ENCODE measurements at regions not wholly inside any gene's neighbourhood (a gene's known extent, or its start where the extent isn't known, plus 50 kb on each side); places are given as distances from the start of the nearest gene placed in this dataset.

DNA sequence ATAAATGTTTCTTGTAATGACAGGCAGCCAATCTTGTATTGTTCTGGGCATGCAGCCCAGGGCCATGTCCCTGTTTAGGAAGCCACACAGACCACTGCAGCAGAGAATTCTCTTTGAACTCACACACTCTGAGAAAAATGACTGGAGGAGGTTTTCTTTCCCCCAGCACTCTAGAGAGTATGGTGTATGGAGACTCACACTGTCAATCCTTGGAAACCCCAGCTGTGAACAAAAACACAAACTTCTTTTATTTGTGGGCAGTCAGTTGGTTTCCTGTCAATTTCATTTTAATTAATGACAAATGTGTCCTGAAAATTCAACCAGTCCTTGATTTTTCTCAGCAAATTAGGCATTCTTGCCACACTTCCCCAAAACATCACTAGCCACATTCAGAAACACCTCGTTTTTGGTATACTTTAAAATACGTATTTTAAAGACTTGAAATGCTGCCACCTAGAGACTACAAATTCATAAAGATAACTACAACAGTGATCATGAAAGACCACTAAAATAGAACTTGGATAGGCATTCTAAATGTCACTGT lies 52.9 kb upstream of the UFL1 start:
- H3K79me2 ChIP-seq (ENCODE audit: control insufficient read depth, insufficient read depth, low read length): no peaks in the 10 kb centered on the region
- no peaks in the 10 kb centered on the region for H3K27me3 ChIP-seq (ENCODE audit: control insufficient read depth in 2 of 2, insufficient read depth in 2 of 2, low read length in 2 of 2)
- no TSS peak for BruUV-seq (replicated peaks)
- ATAC-seq (no peak), DNase-seq (ENCODE audit: extremely low read depth in 1 of 4, low spot score in 3 of 4) (no peak), FAIRE-seq (no peak)
- 0% methylated on average over 2 of the region's 2 CpGs for WGBS (ENCODE audit: insufficient coverage, low coverage, missing lambda C conversion rate)
- no peak overlapping the region for H3K27ac ChIP-seq (ENCODE audit: extremely low read depth, low read depth, low read length)
- no peaks in the 10 kb centered on the region for H3K9me3 ChIP-seq (replicated peaks; ENCODE audit: control insufficient read depth, insufficient read depth, low read depth, low read length)
- no peaks in the 10 kb centered on the region for H3K4me1 ChIP-seq (replicated peaks in 1 of 2; ENCODE audit: control insufficient read depth in 2 of 2, insufficient read depth in 2 of 2, low read length in 2 of 2)
- intact Hi-C loops (cut with micrococcal nuclease) (no loop called here), in situ Hi-C loops (cut with MboI) (no loop called here)
- no peak overlapping the region for H3K9ac ChIP-seq (ENCODE audit: insufficient read depth in 1 of 2, low read depth in 2 of 2, low read length in 2 of 2)
- H3K9me1 ChIP-seq (ENCODE audit: control insufficient read depth, insufficient read depth, low read length): no peaks in the 10 kb centered on the region
- H3K36me3 ChIP-seq (ENCODE audit: control insufficient read depth, insufficient read depth, low read length): no peaks in the 10 kb centered on the region
- no peaks in the 10 kb centered on the region for H4K20me1 ChIP-seq (replicated peaks; ENCODE audit: control insufficient read depth, insufficient read depth, low read length)
- H2AFZ ChIP-seq (ENCODE audit: low read depth, low read length): no peak overlapping the region
- ChIA-PET POLR2A (no interaction called here), CTCF (ENCODE audit: low intra/inter-chr PET ratio) (no interaction called here)
- H3K4me2 ChIP-seq (ENCODE audit: insufficient read depth, low read length): no peak overlapping the region
- TF ChIP-seq ELF4 (CRISPR knock-in tag; IDR thresholded peaks at IDR 0.05) (no peak), SREBF1 (IDR thresholded peaks at IDR 0.05; ENCODE audit: borderline replicate concordance, low read depth, low read length) (no peak), KLF13 (tag; IDR thresholded peaks at IDR 0.05; ENCODE audit: borderline replicate concordance, low read depth) (no peak), SMARCE1 (IDR thresholded peaks at IDR 0.05) (no peak)
- H3K4me3 ChIP-seq: no peak overlapping the region

DNA sequence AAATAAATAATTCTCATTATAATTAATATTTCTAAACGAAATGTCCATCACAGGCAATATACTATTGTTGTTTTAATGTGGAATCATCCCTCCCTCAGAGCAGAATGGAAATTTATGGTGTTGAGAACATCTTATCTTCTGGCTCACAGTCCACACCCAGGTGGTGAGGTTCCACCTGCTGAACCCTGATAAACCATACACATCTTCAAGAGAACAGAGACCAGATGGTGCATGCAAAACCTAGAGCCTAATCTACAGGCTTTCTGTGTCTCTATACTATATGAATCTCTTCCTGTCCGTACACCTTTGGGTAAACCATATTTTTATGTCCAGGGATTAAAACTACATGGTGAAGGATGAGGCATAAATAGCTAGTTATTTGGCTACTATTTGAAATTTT lies 52.3 kb upstream of the UFL1 start:
- in situ Hi-C loops (cut with MboI): no loop called here
- peak; percentile 51; the same call in 2 of the 3 replicates for ATAC-seq
- no peaks in the 10 kb centered on the region for H3K9me3 ChIP-seq (replicated peaks; ENCODE audit: control insufficient read depth, insufficient read depth, low read depth, low read length)
- peak; percentile 74 for TF ChIP-seq CBFA2T3 (IDR thresholded peaks at IDR 0.05)
- no peak for TF ChIP-seq ZEB2 (IDR thresholded peaks at IDR 0.05)
- no peak for TF ChIP-seq ZSCAN29 (IDR thresholded peaks at IDR 0.05)
- 0 out of 2 replicates have a peak, but pooled peaks have one; percentile 20 for TF ChIP-seq NFIC (IDR thresholded peaks at IDR 0.05)
- TF ChIP-seq ETV5 (CRISPR knock-in tag; IDR thresholded peaks at IDR 0.05; ENCODE audit: low read depth): no peak
- peak; percentile 77 for TF ChIP-seq TAL1 (IDR thresholded peaks at IDR 0.05)
- TF ChIP-seq STAG1 (CRISPR knock-in tag; IDR thresholded peaks at IDR 0.05; ENCODE audit: borderline replicate concordance): no peak
- TF ChIP-seq TEAD4 (IDR thresholded peaks at IDR 0.05; ENCODE audit: low read length): peak; percentile 65
- no peak for TF ChIP-seq TEAD4 (CRISPR knock-in tag; IDR thresholded peaks at IDR 0.05; ENCODE audit: borderline replicate concordance)
- 0 out of 2 replicates have a peak, but pooled peaks have one; percentile 13 for TF ChIP-seq MTA2 (IDR thresholded peaks at IDR 0.05; ENCODE audit: low read depth)
- TF ChIP-seq TBL1XR1 (IDR thresholded peaks at IDR 0.05; ENCODE audit: low read length in 2 of 2): no peak
- TF ChIP-seq ZNF263 (CRISPR knock-in tag; IDR thresholded peaks at IDR 0.05; ENCODE audit: borderline replicate concordance): no peak
- TF ChIP-seq ATF6 (CRISPR knock-in tag; IDR thresholded peaks at IDR 0.05): no peak
- TF ChIP-seq TRIM24 (IDR thresholded peaks at IDR 0.05): 0 out of 4 replicates have a peak, but pooled peaks of 1 of the 2 experiments have one; percentile 15
- TF ChIP-seq ARID1B (IDR thresholded peaks at IDR 0.05): peak; percentile 58; the same call in 1 of the 2 replicates

More for the DNA sequence above, 52.3 kb upstream of the UFL1 start:
- Histone ChIP-seq H4K20me1 (replicated peaks; ENCODE audit: control insufficient read depth, insufficient read depth, low read length) (no peaks in the 10 kb centered on the region), H3K4me3 (no peak overlapping the region), H2AFZ (ENCODE audit: low read depth, low read length) (no peak overlapping the region), H3K36me3 (ENCODE audit: control insufficient read depth, insufficient read depth, low read length) (no peaks in the 10 kb centered on the region), H3K79me2 (ENCODE audit: control insufficient read depth, insufficient read depth, low read length) (no peaks in the 10 kb centered on the region), H3K4me1 (replicated peaks in 1 of 2; ENCODE audit: control insufficient read depth in 2 of 2, insufficient read depth in 2 of 2, low read length in 2 of 2) (no peaks in the 10 kb centered on the region), H3K27ac (ENCODE audit: extremely low read depth, low read depth, low read length) (no peak overlapping the region), H3K9me1 (ENCODE audit: control insufficient read depth, insufficient read depth, low read length) (no peaks in the 10 kb centered on the region), H3K9ac (ENCODE audit: insufficient read depth in 1 of 2, low read depth in 2 of 2, low read length in 2 of 2) (no peak overlapping the region), H3K27me3 (ENCODE audit: control insufficient read depth in 2 of 2, insufficient read depth in 2 of 2, low read length in 2 of 2) (no peaks in the 10 kb centered on the region), H3K4me2 (ENCODE audit: insufficient read depth, low read length) (no peak overlapping the region)
- ChIA-PET CTCF (ENCODE audit: low intra/inter-chr PET ratio) (no interaction called here), POLR2A (no interaction called here)
- intact Hi-C loops (cut with micrococcal nuclease): no loop called here
- WGBS (ENCODE audit: insufficient coverage, low coverage, missing lambda C conversion rate): 0% methylated on average over 2 of the region's 2 CpGs
- BruUV-seq (replicated peaks): no TSS peak
- FAIRE-seq (no peak), DNase-seq (ENCODE audit: extremely low read depth in 1 of 4, low spot score in 3 of 4) (peak; percentile 27 to 33 (median 30))
